Activated T-cell treated with anti-CD3 and anti-CD28 coated beads, Interleukin-2, amount 50 U/mL, for 48 hours (primary cell): ENCODE measurements at regions not wholly inside any gene's neighbourhood (a gene's known extent, or its start where the extent isn't known, plus 50 kb on each side); places are given as distances from the start of the nearest gene placed in this dataset.
"Not testable (repeated sequence)": the region's sequence is repeated elsewhere in the genome, so short reads cannot be mapped to it uniquely, and the experiment has no call there.

Experiments
- DNase-seq, 2 experiments: peaks; one replicate each; pipeline ENCODE4 v3.0.0-alpha.2; 2020

- no peak for DNase-seq
These were observed 264.8 kb upstream of the HNRNPA3 start for GRCh38 chr2:176947754-176948153.

GRCh38 chr2:176951218-176951617, 261.4 kb upstream of the HNRNPA3 start:
- not testable (repeated sequence) for DNase-seq

- DNase-seq: no peak
These were observed 255.8 kb upstream of the HNRNPA3 start for GRCh38 chr2:176956791-176957190.

GRCh38 chr2:176959614-176960013, 253.0 kb upstream of the HNRNPA3 start:
- no peak for DNase-seq

- no peak for DNase-seq
These were observed 252.5 kb upstream of the HNRNPA3 start for GRCh38 chr2:176960061-176960460.

GRCh38 chr2:176960736-176961520, 251.7 kb upstream of the HNRNPA3 start:
- no peak for DNase-seq

- DNase-seq: no peak
These were observed 250.6 kb upstream of the HNRNPA3 start for GRCh38 chr2:176961775-176962619.

GRCh38 chr2:176963568-176964287, 248.9 kb upstream of the HNRNPA3 start:
- no peak for DNase-seq

- DNase-seq: no peak
These were observed 244.6 kb upstream of the HNRNPA3 start for GRCh38 chr2:176967911-176968450.

GRCh38 chr2:176969642-176970359, 242.8 kb upstream of the HNRNPA3 start:
- DNase-seq: no peak

GRCh38 chr2:176976736-176977685, 235.6 kb upstream of the HNRNPA3 start:
- no peak for DNase-seq

- DNase-seq: no peak
These were observed 233.7 kb upstream of the HNRNPA3 start for GRCh38 chr2:176978921-176979320.

- no peak for DNase-seq
These were observed 232.4 kb upstream of the HNRNPA3 start for GRCh38 chr2:176979981-176980710.

- no peak for DNase-seq
These were observed 227.6 kb upstream of the HNRNPA3 start for GRCh38 chr2:176984987-176985386.

GRCh38 chr2:176985871-176986270, 226.7 kb upstream of the HNRNPA3 start:
- DNase-seq: no peak

GRCh38 chr2:176986487-176986886, 226.1 kb upstream of the HNRNPA3 start:
- DNase-seq: no peak

GRCh38 chr2:176991411-176991810, 221.2 kb upstream of the HNRNPA3 start:
- DNase-seq: no peak

GRCh38 chr2:176997074-176997791, 215.4 kb upstream of the HNRNPA3 start:
- peak in 1 of 2 experiments; percentile 23 for DNase-seq

GRCh38 chr2:176997792-176998169, 214.8 kb upstream of the HNRNPA3 start:
- DNase-seq: no peak

GRCh38 chr2:176999301-176999700, 213.3 kb upstream of the HNRNPA3 start:
- DNase-seq: no peak
